ENCODE measurements at regions not wholly inside any gene's neighbourhood (a gene's known extent, or its start where the extent isn't known, plus 50 kb on each side); places are given as distances from the start of the nearest gene placed in this dataset.

- no peak for ATAC-seq
- 88% methylated on average over 4 of the region's 5 CpGs for WGBS (ENCODE audit: insufficient coverage, low coverage, low lambda C conversion rate, missing lambda C conversion rate)
- H3K27ac ChIP-seq, result no peak overlapping the region
Observed at GRCh38 chr12:114902665-114903064, 218.7 kb upstream of the TBX3 start.

GRCh38 chr12:114901316-114901715 is 217.3 kb upstream of the TBX3 start:
- no peaks in the 10 kb centered on the region for H3K9me3 ChIP-seq
- 63% methylated on average over 4 of the region's 4 CpGs for WGBS (ENCODE audit: insufficient coverage, low coverage, low lambda C conversion rate, missing lambda C conversion rate)
- H3K27ac ChIP-seq, result no peak overlapping the region
- TF ChIP-seq CTCF (IDR thresholded peaks at IDR 0.05) (no peak), POLR2A (IDR thresholded peaks at IDR 0.05) (no peak)
- intact Hi-C loops (cut with DNase I), result no loop called here
- no peaks in the 10 kb centered on the region for H3K36me3 ChIP-seq
- H3K4me1 ChIP-seq, result peaks cover 0 to 3% (median 0%) of the 10 kb centered on the region in 4 donors
- H3K27me3 ChIP-seq, result no peaks in the 10 kb centered on the region
- ATAC-seq (no peak), DNase-seq (no peak)
- H3K4me3 ChIP-seq, result no peak overlapping the region

More at GRCh38 chr12:114902665-114903064, 218.7 kb upstream of the TBX3 start:
- Histone ChIP-seq H3K27me3 (no peaks in the 10 kb centered on the region), H3K9me3 (no peaks in the 10 kb centered on the region), H3K36me3 (no peaks in the 10 kb centered on the region), H3K4me3 (no peak overlapping the region), H3K4me1 (peaks cover 0 to 3% (median 0%) of the 10 kb centered on the region in 4 donors)
- TF ChIP-seq CTCF (IDR thresholded peaks at IDR 0.05) (no peak), POLR2A (IDR thresholded peaks at IDR 0.05) (no peak)
- intact Hi-C loops (cut with DNase I), result no loop called here
- no peak for DNase-seq

- Histone ChIP-seq H3K4me1 (peaks cover 0 to 3% (median 0%) of the 10 kb centered on the region in 4 donors), H3K27ac (no peak overlapping the region), H3K4me3 (no peak overlapping the region), H3K36me3 (no peaks in the 10 kb centered on the region), H3K27me3 (no peaks in the 10 kb centered on the region), H3K9me3 (no peaks in the 10 kb centered on the region)
- intact Hi-C loops (cut with DNase I), result no loop called here
- WGBS (ENCODE audit: insufficient coverage, low coverage, low lambda C conversion rate, missing lambda C conversion rate), result 47% methylated on average over 2 of the region's 2 CpGs
- ATAC-seq (peak in 1 of 4 donors; percentile 63), DNase-seq (no peak)
- TF ChIP-seq CTCF (IDR thresholded peaks at IDR 0.05) (no peak), POLR2A (IDR thresholded peaks at IDR 0.05) (no peak)
Observed at GRCh38 chr12:114898159-114898558, 214.2 kb upstream of the TBX3 start.

- H3K36me3 ChIP-seq, result no peaks in the 10 kb centered on the region
- TF ChIP-seq CTCF (IDR thresholded peaks at IDR 0.05) (no peak), POLR2A (IDR thresholded peaks at IDR 0.05) (no peak)
- H3K9me3 ChIP-seq, result no peaks in the 10 kb centered on the region
- DNase-seq, result no peak
- 29% methylated on average over 5 of the region's 5 CpGs for WGBS (ENCODE audit: insufficient coverage, low coverage, low lambda C conversion rate, missing lambda C conversion rate)
- ATAC-seq, result no peak
- intact Hi-C loops (cut with DNase I), result no loop called here
- no peak overlapping the region for H3K4me3 ChIP-seq
- peaks cover 0 to 3% (median 0%) of the 10 kb centered on the region in 4 donors for H3K4me1 ChIP-seq
- no peaks in the 10 kb centered on the region for H3K27me3 ChIP-seq
- no peak overlapping the region for H3K27ac ChIP-seq
Observed at GRCh38 chr12:114895827-114896226, 211.9 kb upstream of the TBX3 start.

- Histone ChIP-seq H3K27me3 (no peaks in the 10 kb centered on the region), H3K36me3 (no peaks in the 10 kb centered on the region), H3K27ac (no peak overlapping the region), H3K9me3 (no peaks in the 10 kb centered on the region), H3K4me3 (no peak overlapping the region), H3K4me1 (peaks cover 0 to 3% (median 0%) of the 10 kb centered on the region in 4 donors)
- intact Hi-C loops (cut with DNase I), result no loop called here
- WGBS (ENCODE audit: insufficient coverage, low coverage, low lambda C conversion rate, missing lambda C conversion rate), result 68% methylated on average over 3 of the region's 4 CpGs
- ATAC-seq, result no peak
- DNase-seq, result no peak
- TF ChIP-seq CTCF (IDR thresholded peaks at IDR 0.05) (no peak), POLR2A (IDR thresholded peaks at IDR 0.05) (no peak)
Observed at GRCh38 chr12:114895081-114895480, 211.1 kb upstream of the TBX3 start.
